ENCODE measurements at regions not wholly inside any gene's neighbourhood (a gene's known extent, or its start where the extent isn't known, plus 50 kb on each side); places are given as distances from the start of the nearest gene placed in this dataset.

DNA sequence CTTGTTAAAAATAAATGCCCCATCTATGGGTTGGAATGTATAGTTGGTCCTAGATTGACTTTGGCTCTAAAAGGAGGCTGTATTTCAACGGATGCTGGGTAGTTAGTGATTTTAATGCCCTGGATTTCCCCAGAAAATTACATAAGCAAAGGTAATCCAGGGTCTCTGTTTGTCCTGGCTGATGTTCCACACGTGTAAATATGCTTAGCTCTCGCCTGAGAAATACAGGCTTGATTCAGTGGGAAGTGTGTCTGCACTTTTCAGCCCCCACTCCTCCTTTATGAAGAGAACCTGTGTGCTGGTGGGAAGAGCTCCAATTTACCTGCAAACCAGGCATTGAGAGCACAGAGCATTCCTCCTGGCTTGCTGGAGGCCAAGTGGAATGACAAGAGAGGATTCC is 294.6 kb upstream of the CLINT1 start:
- TF ChIP-seq, protein P1, sequence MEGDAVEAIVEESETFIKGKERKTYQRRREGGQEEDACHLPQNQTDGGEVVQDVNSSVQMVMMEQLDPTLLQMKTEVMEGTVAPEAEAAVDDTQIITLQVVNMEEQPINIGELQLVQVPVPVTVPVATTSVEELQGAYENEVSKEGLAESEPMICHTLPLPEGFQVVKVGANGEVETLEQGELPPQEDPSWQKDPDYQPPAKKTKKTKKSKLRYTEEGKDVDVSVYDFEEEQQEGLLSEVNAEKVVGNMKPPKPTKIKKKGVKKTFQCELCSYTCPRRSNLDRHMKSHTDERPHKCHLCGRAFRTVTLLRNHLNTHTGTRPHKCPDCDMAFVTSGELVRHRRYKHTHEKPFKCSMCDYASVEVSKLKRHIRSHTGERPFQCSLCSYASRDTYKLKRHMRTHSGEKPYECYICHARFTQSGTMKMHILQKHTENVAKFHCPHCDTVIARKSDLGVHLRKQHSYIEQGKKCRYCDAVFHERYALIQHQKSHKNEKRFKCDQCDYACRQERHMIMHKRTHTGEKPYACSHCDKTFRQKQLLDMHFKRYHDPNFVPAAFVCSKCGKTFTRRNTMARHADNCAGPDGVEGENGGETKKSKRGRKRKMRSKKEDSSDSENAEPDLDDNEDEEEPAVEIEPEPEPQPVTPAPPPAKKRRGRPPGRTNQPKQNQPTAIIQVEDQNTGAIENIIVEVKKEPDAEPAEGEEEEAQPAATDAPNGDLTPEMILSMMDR (conservative IDR thresholded peaks at IDR 0.05; ENCODE audit: low read length): no peak
- no peak for TF ChIP-seq EZH2phosphoT487 (IDR thresholded peaks at IDR 0.05; ENCODE audit: borderline replicate concordance, low read depth, low read length)
